Heart left ventricle (tissue), 16 donors: ENCODE measurements at regions not wholly inside any gene's neighbourhood (a gene's known extent, or its start where the extent isn't known, plus 50 kb on each side); places are given as distances from the start of the nearest gene placed in this dataset.
"Not testable (repeated sequence)": the region's sequence is repeated elsewhere in the genome, so short reads cannot be mapped to it uniquely, and the experiment has no call there.

Experiments used
- ATAC-seq, 4 donors: fragments of 200-7000 bp; cut with Tn5 transposase; one replicate each; pipeline ENCODE4 v1.9.1; 2020 to 2022; ENCODE audit warnings: moderate library complexity in 4 of 4, mild to moderate bottlenecking in 3 of 4, moderate number of reproducible peaks in 1 of 4
- DNase-seq, 5 donors: peaks; one replicate each; pipeline ENCODE4 v3.0.0-alpha.2; 2020
- H3K27ac ChIP-seq, 12 donors: fragments of 200-600 bp; sonication (generic) in 4 of 12; one replicate each; pipeline versions ENCODE4 v1.5.0 to v1.8.0; 2016 to 2022; ENCODE audit warnings: mild to moderate bottlenecking in 2 of 12
- H3K27me3 ChIP-seq, 9 donors: fragments of 200-600 bp; sonication (generic) in 2 of 9; one replicate each; pipeline versions ENCODE4 v1.5.1 to v1.8.0; 2016 to 2022; ENCODE audit warnings: mild to moderate bottlenecking in 3 of 9
- H3K36me3 ChIP-seq, 9 donors: fragments of 200-600 bp; sonication (generic) in 2 of 9; one replicate each; pipeline versions ENCODE4 v1.5.0 to v1.8.0; 2018 to 2022; ENCODE audit warnings: mild to moderate bottlenecking in 2 of 9
- H3K4me1 ChIP-seq, 12 donors: fragments of 200-600 bp; sonication (generic) in 4 of 12; one replicate each; pipeline versions ENCODE4 v1.5.0 to v1.8.0; 2016 to 2022; ENCODE audit warnings: mild to moderate bottlenecking in 3 of 12
- H3K4me3 ChIP-seq, 12 donors: fragments of 200-600 bp; sonication (generic) in 4 of 12; one replicate each; pipeline versions ENCODE4 v1.5.0 to v1.8.0; 2017 to 2022; ENCODE audit warnings: mild to moderate bottlenecking in 9 of 12, moderate library complexity in 4 of 12
- H3K9me3 ChIP-seq, 12 donors: fragments of 200-600 bp; sonication (generic) in 4 of 12; one replicate each; pipeline versions ENCODE4 v1.5.0 to v1.8.0; 2016 to 2022; ENCODE audit warnings: mild to moderate bottlenecking in 1 of 12
- CTCF ChIP-seq, 12 donors: fragments of 200-600 bp; sonication (generic) in 4 of 12; IDR thresholded peaks; one replicate each; pipeline versions ENCODE4 v1.5.0 to v1.8.0; 2018 to 2022; ENCODE audit warnings: antibody characterized with exemption in 12 of 12, mild to moderate bottlenecking in 5 of 12
- POLR2A ChIP-seq, 2 donors: fragments of 450-650 bp; IDR thresholded peaks; one replicate each; pipeline ENCODE4 v1.6.1; 2017; ENCODE audit warnings: antibody characterized with exemption in 2 of 2, mild to moderate bottlenecking in 2 of 2, moderate library complexity in 2 of 2
- WGBS, 4 donors: extraction: QIAGEN DNeasy Blood & Tissue Kit in 2 of 4; methylation state at CpG; one replicate each; pipeline versions ENCODE4 v1.1.5 to v1.1.7; 2013 to 2018; 5-methylcytosine and 5-hydroxymethylcytosine counted together
- intact Hi-C, 10 donors: fragments of 100-400 bp; cut with DNase I; formaldehyde crosslinking; loops; one replicate each; pipeline versions ENCODE4 v1.11.1 to v1.14.2; 2022
- donor health status: ischemic (EF 13 %, LVEDD 7.1; RV severe dilation, severe dysfunction).
- donor health status: healthy with polysubstance abuse.
- donor health status: DM: no; HTN: yes; CAD: no.
- donor health status: DM: no; HTN: no; CAD: no.
- donor health status: ischemic (EF 25% LVEDD 6.9; RV normal size, moderate dysfunction).
- donor health status: ischemic (EF 25% LVEDD 5.7; RV mildly dilated, moderate dysfunction).
- donor health status: healthy.
- donor health status: DM: yes; HTN: yes; CAD: no.
- donor health status: ischemic (EF 35%, LVEDD 5.7; RV mildly dilated, moderate dysfunction).
- donor health status: nonischemic (EF 11% LVEDD 7.7; RV severe dilation, severe dysfunction).
- donor health status: DM: yes; HTN: yes; CAD: no.
- donor health status: PGD.
- donor health status: ischemic (EF 29% LVEDD 5.4; RV normal size, mild dysfunction).
- donor health status: nonischemic (EF 23%, LVEDD 6.1; RV moderate dilation, normal function).

DNA sequence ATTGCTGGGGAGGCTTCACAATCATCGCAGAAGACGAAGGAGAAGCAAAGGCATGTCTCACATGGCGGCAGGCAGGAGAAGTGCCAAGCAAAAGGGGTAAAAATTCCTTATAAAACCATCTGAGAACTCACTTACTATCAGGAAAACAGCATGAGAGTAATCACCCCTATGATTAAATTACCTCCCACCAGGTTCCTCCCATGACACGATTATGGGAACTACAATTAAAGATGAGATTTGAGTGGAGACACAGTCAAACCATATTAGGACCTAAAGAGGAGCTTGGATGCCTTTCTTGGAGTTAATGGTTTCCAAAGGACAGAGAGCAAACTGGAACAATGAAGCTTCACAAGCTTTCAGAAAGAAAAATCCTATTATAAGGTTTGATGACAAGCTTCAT, 168.4 kb upstream of the SMARCAD1 start:
- Histone ChIP-seq H3K27me3 (no peaks in the 10 kb centered on the region), H3K4me1 (no peaks in the 10 kb centered on the region), H3K4me3 (no peak overlapping the region), H3K9me3 (peaks cover 0 to 3% (median 0%) of the 10 kb centered on the region in 12 donors), H3K36me3 (no peaks in the 10 kb centered on the region), H3K27ac (no peak overlapping the region)
- ATAC-seq (no peak), DNase-seq (no peak)
- WGBS, 4 donors, result 80 to 84% (median 81%) methylated on average over 4 of the region's 4 CpGs
- intact Hi-C loops, result no loop called here
- TF ChIP-seq CTCF (IDR thresholded peaks at IDR 0.05), result no peak

GRCh38 chr4:94044471-94044870, 163.2 kb upstream of the SMARCAD1 start:
- H3K27ac ChIP-seq, DNase-seq, H3K4me1 ChIP-seq, H3K36me3 ChIP-seq, H3K4me3 ChIP-seq, ATAC-seq, intact Hi-C loops, H3K27me3 ChIP-seq: not testable (repeated sequence)
- peaks cover 0 to 22% (median 0%) of the 10 kb centered on the region in 12 donors for H3K9me3 ChIP-seq
- 91 to 94% (median 94%) methylated on average over 14 of the region's 14 CpGs for WGBS, 4 donors

- TF ChIP-seq CTCF (IDR thresholded peaks at IDR 0.05), result no peak
- Histone ChIP-seq H3K27me3 (no peaks in the 10 kb centered on the region), H3K4me1 (no peaks in the 10 kb centered on the region), H3K27ac (no peak overlapping the region), H3K9me3 (no peaks in the 10 kb centered on the region), H3K4me3 (no peak overlapping the region), H3K36me3 (no peaks in the 10 kb centered on the region)
- 75 to 91% (median 80%) methylated on average over 4 of the region's 4 CpGs for WGBS, 4 donors
- intact Hi-C loops, result no loop called here
- ATAC-seq (no peak), DNase-seq (no peak)
These were observed 144.6 kb upstream of the SMARCAD1 start for GRCh38 chr4:94063084-94063483.

- no peak for TF ChIP-seq POLR2A (IDR thresholded peaks at IDR 0.05)
- no peak for TF ChIP-seq CTCF (IDR thresholded peaks at IDR 0.05)
- Histone ChIP-seq H3K9me3 (no peaks in the 10 kb centered on the region), H3K27me3 (no peaks in the 10 kb centered on the region), H3K4me3 (no peak overlapping the region), H3K27ac (no peak overlapping the region), H3K36me3 (no peaks in the 10 kb centered on the region), H3K4me1 (no peaks in the 10 kb centered on the region)
- ATAC-seq (no peak), DNase-seq (no peak)
- WGBS, 4 donors, result 61 to 67% (median 63%) methylated on average over 8 of the region's 8 CpGs
- intact Hi-C loops, result no loop called here
These were observed 138.6 kb upstream of the SMARCAD1 start for GRCh38 chr4:94068753-94069719.
